HG02938 (cell line): ENCODE measurements at regions not wholly inside any gene's neighbourhood (a gene's known extent, or its start where the extent isn't known, plus 50 kb on each side); places are given as distances from the start of the nearest gene placed in this dataset.
"Not testable (repeated sequence)": the region's sequence is repeated elsewhere in the genome, so short reads cannot be mapped to it uniquely, and the experiment has no call there.

Experiments used
- ATAC-seq: cut with Tn5 transposase; IDR thresholded peaks from one replicate; pipeline ENCODE4 v1.9.1; 2021; ENCODE audit warnings: mild to moderate bottlenecking, moderate library complexity; ENCODE audit not compliant: unreplicated experiment

- ATAC-seq, result no peak
These were observed 247.2 kb upstream of the CTBP2 start for GRCh38 chr10:125407557-125407956.

- no peak for ATAC-seq
These were observed 246.7 kb upstream of the CTBP2 start for GRCh38 chr10:125407000-125407502.

- not testable (repeated sequence) for ATAC-seq
These were observed 244.5 kb upstream of the CTBP2 start for GRCh38 chr10:125404902-125405301.

- ATAC-seq, result no peak
These were observed 241.1 kb upstream of the CTBP2 start for GRCh38 chr10:125401462-125401861.

- ATAC-seq, result no peak
These were observed 238.9 kb upstream of the CTBP2 start for GRCh38 chr10:125399289-125399688.

- ATAC-seq, result no peak
These were observed 237.9 kb upstream of the CTBP2 start for GRCh38 chr10:125398270-125398669.

GRCh38 chr10:125397608-125398007 is 237.2 kb upstream of the CTBP2 start:
- no peak for ATAC-seq

GRCh38 chr10:125396676-125397075 is 236.3 kb upstream of the CTBP2 start:
- ATAC-seq, result no peak

GRCh38 chr10:125392609-125393008 is 232.2 kb upstream of the CTBP2 start:
- ATAC-seq, result no peak

GRCh38 chr10:125392154-125392553 is 231.8 kb upstream of the CTBP2 start:
- ATAC-seq, result no peak

- ATAC-seq, result no peak
These were observed 229.3 kb upstream of the CTBP2 start for GRCh38 chr10:125389648-125390047.

GRCh38 chr10:125379592-125379991 is 219.2 kb upstream of the CTBP2 start:
- ATAC-seq, result no peak

GRCh38 chr10:125377368-125377767 is 217.0 kb upstream of the CTBP2 start:
- no peak for ATAC-seq

- no peak for ATAC-seq
These were observed 214.8 kb upstream of the CTBP2 start for GRCh38 chr10:125375210-125375609.

- ATAC-seq, result no peak
These were observed 213.2 kb upstream of the CTBP2 start for GRCh38 chr10:125373546-125373945.

- ATAC-seq, result no peak
These were observed 210.2 kb upstream of the CTBP2 start for GRCh38 chr10:125370578-125370977.

- ATAC-seq, result no peak
These were observed 209.3 kb upstream of the CTBP2 start for GRCh38 chr10:125369382-125370326.

GRCh38 chr10:125368146-125368545 is 207.8 kb upstream of the CTBP2 start:
- no peak for ATAC-seq

GRCh38 chr10:125363791-125364190 is 203.4 kb upstream of the CTBP2 start:
- no peak for ATAC-seq

GRCh38 chr10:125362950-125363349 is 202.6 kb upstream of the CTBP2 start:
- ATAC-seq, result no peak

GRCh38 chr10:125359401-125359800 is 199.0 kb upstream of the CTBP2 start:
- ATAC-seq, result no peak

GRCh38 chr10:125355657-125356056 is 195.3 kb upstream of the CTBP2 start:
- ATAC-seq, result no peak
